PC-9 (cell line): ENCODE measurements at regions not wholly inside any gene's neighbourhood (a gene's known extent, or its start where the extent isn't known, plus 50 kb on each side); places are given as distances from the start of the nearest gene placed in this dataset.
A peak's percentile ranks its signal among the peaks of the same experiment; 100 is the strongest.

Experiments used
- BruUV-seq: library from RNA; stranded (reverse); fragments of 400-500 nt; replicated peaks from 2 replicates; lab custom pipeline; 2021; lab: Mats Ljungman, UMichigan
- CTCF ChIA-PET: fragments of 300-600 bp; sonication (Branson Sonifier 250); formaldehyde crosslinking; loops from one replicate; lab custom pipeline; 2022; ENCODE audit warnings: antibody characterized with exemption; lab: Charles Lee
- POLR2A ChIA-PET: fragments of 300-600 bp; sonication (Branson Sonifier 250); formaldehyde crosslinking; loops from one replicate; lab custom pipeline; 2022; ENCODE audit warnings: antibody characterized with exemption; ENCODE audit not compliant: unreplicated experiment; lab: Charles Lee
- DNase-seq, 2 experiments: peaks; one replicate each; pipeline versions ENCODE4 v3.0.0 to v3.0.0-alpha.2; 2015 to 2022; ENCODE audit warnings: mixed read lengths in 1 of 2
- H2AFZ ChIP-seq: fragments of 200-600 bp; sonication (generic); 2 replicates; pipeline ENCODE4 v1.8.1; 2017; ENCODE audit warnings: antibody characterized with exemption
- H3F3A ChIP-seq: fragments of 200-600 bp; sonication (generic); 2 replicates; pipeline ENCODE4 v1.8.1; 2017; ENCODE audit warnings: antibody characterized with exemption, mild to moderate bottlenecking, low read depth; ENCODE audit not compliant: insufficient read depth
- H3K27ac ChIP-seq: fragments of 200-600 bp; sonication (generic); 2 replicates; pipeline ENCODE4 v1.6.1; 2016; ENCODE audit warnings: mixed run types
- H3K27me3 ChIP-seq: fragments of 200-600 bp; sonication (generic); 2 replicates; pipeline ENCODE4 v1.6.1; 2016; ENCODE audit warnings: low read depth, mixed run types; ENCODE audit not compliant: insufficient read depth
- H3K36me3 ChIP-seq: fragments of 200-600 bp; sonication (generic); 2 replicates; pipeline ENCODE4 v1.6.1; 2016; ENCODE audit warnings: low read depth, mixed run types
- H3K4me1 ChIP-seq: fragments of 200-600 bp; sonication (generic); replicated peaks from 2 replicates; pipeline ENCODE4 v1.6.1; 2016; ENCODE audit warnings: mixed run types; ENCODE audit not compliant: insufficient read depth
- H3K4me2 ChIP-seq: fragments of 200-600 bp; sonication (generic); 2 replicates; pipeline ENCODE4 v1.6.1; 2017; ENCODE audit warnings: mixed run types
- H3K4me3 ChIP-seq: fragments of 200-600 bp; sonication (generic); 2 replicates; pipeline ENCODE4 v1.6.1; 2016; ENCODE audit warnings: mixed run types
- H3K79me2 ChIP-seq: fragments of 200-600 bp; sonication (generic); 2 replicates; pipeline ENCODE4 v1.6.1; 2017; ENCODE audit warnings: low read depth, mixed run types
- H3K9me2 ChIP-seq: fragments of 200-600 bp; sonication (generic); 2 replicates; pipeline ENCODE4 v1.8.1; 2017; ENCODE audit warnings: mild to moderate bottlenecking; ENCODE audit not compliant: insufficient read depth
- H3K9me3 ChIP-seq: fragments of 200-600 bp; sonication (generic); 2 replicates; pipeline ENCODE4 v1.8.1; 2016; ENCODE audit warnings: low read depth; ENCODE audit not compliant: insufficient read depth
- H4K20me1 ChIP-seq: fragments of 200-600 bp; sonication (generic); 2 replicates; pipeline ENCODE4 v1.8.1; 2017; ENCODE audit not compliant: insufficient read depth
- EZH2 ChIP-seq: fragments of 200-600 bp; sonication (generic); IDR thresholded peaks from 2 replicates; pipeline ENCODE4 v1.8.0; 2017; ENCODE audit warnings: antibody characterized with exemption, low read depth
- intact Hi-C: fragments of 100-400 bp; cut with micrococcal nuclease; formaldehyde crosslinking; loops from one replicate; pipeline ENCODE4 v1.10.0; 2022; ENCODE audit not compliant: unreplicated experiment
- TF ChIP-seq, protein P1 (sequence below): fragments of 200-600 bp; sonication (generic); conservative IDR thresholded peaks from 2 replicates; pipeline ENCODE4 v1.6.1; 2017; ENCODE audit warnings: mixed run types, antibody characterized with exemption, mild to moderate bottlenecking, moderate library complexity

- Histone ChIP-seq H3K27me3 (no peaks in the 10 kb centered on the region), H4K20me1 (no peaks in the 10 kb centered on the region), H3K4me2 (peak overlapping the region; percentile 62), H3K4me1 (peaks cover 22% of the 10 kb centered on the region), H3K9me2 (no peaks in the 10 kb centered on the region), H3F3A (peaks cover 24% of the 10 kb centered on the region), H2AFZ (no peak overlapping the region), H3K79me2 (no peaks in the 10 kb centered on the region), H3K9me3 (no peaks in the 10 kb centered on the region), H3K27ac (peak overlapping the region; percentile 56), H3K4me3 (no peak overlapping the region), H3K36me3 (no peaks in the 10 kb centered on the region)
- ChIA-PET CTCF (no interaction called here), POLR2A (interaction anchor here (0.6 kb wide), 1 partner anchor 144 kb away, joined by 3 read pairs; no protein-coding TSS in a partner anchor)
- BruUV-seq, result no TSS peak
- DNase-seq, result peak; percentile 72 to 93
- TF ChIP-seq, protein P1, sequence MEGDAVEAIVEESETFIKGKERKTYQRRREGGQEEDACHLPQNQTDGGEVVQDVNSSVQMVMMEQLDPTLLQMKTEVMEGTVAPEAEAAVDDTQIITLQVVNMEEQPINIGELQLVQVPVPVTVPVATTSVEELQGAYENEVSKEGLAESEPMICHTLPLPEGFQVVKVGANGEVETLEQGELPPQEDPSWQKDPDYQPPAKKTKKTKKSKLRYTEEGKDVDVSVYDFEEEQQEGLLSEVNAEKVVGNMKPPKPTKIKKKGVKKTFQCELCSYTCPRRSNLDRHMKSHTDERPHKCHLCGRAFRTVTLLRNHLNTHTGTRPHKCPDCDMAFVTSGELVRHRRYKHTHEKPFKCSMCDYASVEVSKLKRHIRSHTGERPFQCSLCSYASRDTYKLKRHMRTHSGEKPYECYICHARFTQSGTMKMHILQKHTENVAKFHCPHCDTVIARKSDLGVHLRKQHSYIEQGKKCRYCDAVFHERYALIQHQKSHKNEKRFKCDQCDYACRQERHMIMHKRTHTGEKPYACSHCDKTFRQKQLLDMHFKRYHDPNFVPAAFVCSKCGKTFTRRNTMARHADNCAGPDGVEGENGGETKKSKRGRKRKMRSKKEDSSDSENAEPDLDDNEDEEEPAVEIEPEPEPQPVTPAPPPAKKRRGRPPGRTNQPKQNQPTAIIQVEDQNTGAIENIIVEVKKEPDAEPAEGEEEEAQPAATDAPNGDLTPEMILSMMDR, result no peak
- no peak for TF ChIP-seq EZH2
- intact Hi-C loops, result loop anchor here (2.0 to 5.0 kb wide), 2 partner anchors 82 to 142 kb away; partner anchors contain the start of gene XPO1
These were observed 82.3 kb upstream of the XPO1 start for GRCh38 chr2:61620244-61621159.

GRCh38 chr2:61619561-61619960, 81.4 kb upstream of the XPO1 start:
- Histone ChIP-seq H3K4me2 (peak overlapping the region; percentile 62), H3K9me2 (no peaks in the 10 kb centered on the region), H2AFZ (no peak overlapping the region), H3K36me3 (no peaks in the 10 kb centered on the region), H3K9me3 (no peaks in the 10 kb centered on the region), H3K79me2 (no peaks in the 10 kb centered on the region), H3F3A (peaks cover 24% of the 10 kb centered on the region), H3K4me3 (no peak overlapping the region), H3K4me1 (peaks cover 22% of the 10 kb centered on the region), H4K20me1 (no peaks in the 10 kb centered on the region), H3K27me3 (no peaks in the 10 kb centered on the region), H3K27ac (no peak overlapping the region)
- TF ChIP-seq EZH2, result no peak
- TF ChIP-seq, protein P1, result no peak
- intact Hi-C loops, result no loop called here
- DNase-seq, result no peak
- POLR2A ChIA-PET, result no interaction called here
- CTCF ChIA-PET, result no interaction called here
- BruUV-seq, result no TSS peak

DNA sequence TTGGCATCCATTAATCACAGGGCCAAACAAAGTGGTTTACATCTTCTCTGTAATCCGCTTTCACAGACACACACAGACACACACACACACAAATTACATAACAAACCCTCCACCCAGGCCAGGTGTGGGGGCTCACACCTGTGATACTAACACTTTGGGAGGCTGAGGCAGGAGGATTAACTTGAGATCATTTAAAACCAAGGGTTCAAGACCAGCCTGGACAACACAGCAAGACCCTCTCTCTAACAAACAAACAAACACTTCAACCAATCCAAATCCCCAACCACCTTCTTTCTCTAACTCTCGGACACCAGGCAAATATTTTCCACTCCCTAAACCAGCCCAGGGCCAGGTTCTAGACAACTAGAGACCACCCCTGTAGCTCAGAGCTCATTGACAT, 79.5 kb upstream of the XPO1 start:
- Histone ChIP-seq H3K36me3 (no peaks in the 10 kb centered on the region), H3K27ac (no peak overlapping the region), H3F3A (peaks cover 24% of the 10 kb centered on the region), H3K9me2 (no peaks in the 10 kb centered on the region), H3K4me1 (peaks cover 22% of the 10 kb centered on the region), H2AFZ (no peak overlapping the region), H3K4me2 (no peak overlapping the region), H3K9me3 (no peaks in the 10 kb centered on the region), H3K27me3 (no peaks in the 10 kb centered on the region), H3K79me2 (no peaks in the 10 kb centered on the region), H4K20me1 (no peaks in the 10 kb centered on the region), H3K4me3 (no peak overlapping the region)
- CTCF ChIA-PET, result interaction anchor here (0.6 kb wide), 1 partner anchor 27 kb away, joined by 4 read pairs; no protein-coding TSS in a partner anchor
- no TSS peak for BruUV-seq
- DNase-seq, result no peak
- intact Hi-C loops, result no loop called here
- TF ChIP-seq EZH2, result no peak
- TF ChIP-seq, protein P1, result no peak
- POLR2A ChIA-PET, result no interaction called here
